ENCODE measurements at regions not wholly inside any gene's neighbourhood (a gene's known extent, or its start where the extent isn't known, plus 50 kb on each side); places are given as distances from the start of the nearest gene placed in this dataset.

DNA sequence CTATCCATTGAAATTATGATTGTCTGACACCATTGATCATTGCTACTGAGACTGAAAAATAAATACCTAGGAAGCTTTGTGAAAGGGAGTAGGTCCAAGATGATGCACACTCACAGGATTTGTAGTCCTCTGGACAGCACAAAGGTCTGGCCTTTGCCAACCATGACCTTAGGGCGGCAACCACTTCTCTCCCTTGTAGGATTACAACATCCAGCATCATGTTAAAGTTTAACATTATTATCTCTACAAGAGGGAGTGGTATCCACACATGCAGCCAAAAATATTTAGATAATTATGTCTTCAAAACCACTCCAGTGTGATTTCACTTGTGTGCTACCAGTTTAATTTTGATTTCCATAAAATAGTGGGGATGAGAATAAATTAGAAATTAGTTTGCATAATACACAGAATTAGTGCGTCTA, 51.1 kb upstream of the NHSL1 start (continued):
- TF ChIP-seq HNF1B (CRISPR knock-in tag; IDR thresholded peaks at IDR 0.05) (peak; percentile 94), ZNF614 (CRISPR knock-in tag; IDR thresholded peaks at IDR 0.05; ENCODE audit: borderline replicate concordance) (peak; percentile 89), HMGA1 (CRISPR knock-in tag; conservative IDR thresholded peaks at IDR 0.05) (no peak), NFRKB (IDR thresholded peaks at IDR 0.05) (no peak), TBP (CRISPR knock-in tag; IDR thresholded peaks at IDR 0.05) (no peak), ZNF652 (CRISPR knock-in tag; IDR thresholded peaks at IDR 0.05; ENCODE audit: borderline replicate concordance, low read depth) (peak; percentile 47; the same call in 1 of the 2 replicates), SMARCE1 (IDR thresholded peaks at IDR 0.05; ENCODE audit: borderline replicate concordance) (no peak), HNF1A (IDR thresholded peaks at IDR 0.05; ENCODE audit: low read depth) (peak; percentile 98), HNF1A (CRISPR knock-in tag; IDR thresholded peaks at IDR 0.05; ENCODE audit: borderline replicate concordance) (peak; percentile 99), ZSCAN25 (CRISPR knock-in tag; IDR thresholded peaks at IDR 0.05) (no peak), DMTF1 (CRISPR knock-in tag; IDR thresholded peaks at IDR 0.05) (no peak), SIX4 (CRISPR knock-in tag; IDR thresholded peaks at IDR 0.05) (peak; percentile 81), HNRNPUL1 (IDR thresholded peaks at IDR 0.05; ENCODE audit: low read depth, low read length) (peak; percentile 78), NFIC (IDR thresholded peaks at IDR 0.05; ENCODE audit: low read length) (peak; percentile 64; the same call in 1 of the 2 replicates), HNF4G (IDR thresholded peaks at IDR 0.05; ENCODE audit: borderline replicate concordance, low read depth, low read length) (peak; percentile 97), HNF4G (CRISPR knock-in tag; IDR thresholded peaks at IDR 0.05; ENCODE audit: borderline replicate concordance, low read depth) (peak; percentile 72), POLR2G (IDR thresholded peaks at IDR 0.05; ENCODE audit: low read depth, low read length) (peak; percentile 61)
- TF ChIP-seq, protein P1, sequence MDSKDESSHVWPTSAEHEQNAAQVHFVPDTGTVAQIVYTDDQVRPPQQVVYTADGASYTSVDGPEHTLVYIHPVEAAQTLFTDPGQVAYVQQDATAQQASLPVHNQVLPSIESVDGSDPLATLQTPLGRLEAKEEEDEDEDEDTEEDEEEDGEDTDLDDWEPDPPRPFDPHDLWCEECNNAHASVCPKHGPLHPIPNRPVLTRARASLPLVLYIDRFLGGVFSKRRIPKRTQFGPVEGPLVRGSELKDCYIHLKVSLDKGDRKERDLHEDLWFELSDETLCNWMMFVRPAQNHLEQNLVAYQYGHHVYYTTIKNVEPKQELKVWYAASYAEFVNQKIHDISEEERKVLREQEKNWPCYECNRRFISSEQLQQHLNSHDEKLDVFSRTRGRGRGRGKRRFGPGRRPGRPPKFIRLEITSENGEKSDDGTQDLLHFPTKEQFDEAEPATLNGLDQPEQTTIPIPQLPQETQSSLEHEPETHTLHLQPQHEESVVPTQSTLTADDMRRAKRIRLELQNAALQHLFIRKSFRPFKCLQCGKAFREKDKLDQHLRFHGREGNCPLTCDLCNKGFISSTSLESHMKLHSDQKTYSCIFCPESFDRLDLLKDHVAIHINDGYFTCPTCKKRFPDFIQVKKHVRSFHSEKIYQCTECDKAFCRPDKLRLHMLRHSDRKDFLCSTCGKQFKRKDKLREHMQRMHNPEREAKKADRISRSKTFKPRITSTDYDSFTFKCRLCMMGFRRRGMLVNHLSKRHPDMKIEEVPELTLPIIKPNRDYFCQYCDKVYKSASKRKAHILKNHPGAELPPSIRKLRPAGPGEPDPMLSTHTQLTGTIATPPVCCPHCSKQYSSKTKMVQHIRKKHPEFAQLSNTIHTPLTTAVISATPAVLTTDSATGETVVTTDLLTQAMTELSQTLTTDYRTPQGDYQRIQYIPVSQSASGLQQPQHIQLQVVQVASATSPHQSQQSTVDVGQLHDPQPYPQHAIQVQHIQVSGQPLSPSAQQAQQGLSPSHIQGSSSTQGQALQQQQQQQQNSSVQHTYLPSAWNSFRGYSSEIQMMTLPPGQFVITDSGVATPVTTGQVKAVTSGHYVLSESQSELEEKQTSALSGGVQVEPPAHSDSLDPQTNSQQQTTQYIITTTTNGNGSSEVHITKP (CRISPR knock-in tag; IDR thresholded peaks at IDR 0.05; ENCODE audit: low read depth), result peak; percentile 56; the same call in 1 of the 2 replicates
